ENCODE measurements at regions not wholly inside any gene's neighbourhood (a gene's known extent, or its start where the extent isn't known, plus 50 kb on each side); places are given as distances from the start of the nearest gene placed in this dataset.

GRCh38 chr4:13876940-13877339 is 249.4 kb upstream of the BOD1L1 start:
- Histone ChIP-seq H3K9me3 (ENCODE audit: control insufficient read depth, insufficient read depth, low read depth, low read length) (no peaks in the 10 kb centered on the region), H3K4me3 (ENCODE audit: low read depth, low read length) (no peak overlapping the region), H3K4me1 (ENCODE audit: control insufficient read depth, insufficient read depth, low read length) (no peaks in the 10 kb centered on the region), H3K36me3 (ENCODE audit: control insufficient read depth in 2 of 2, insufficient read depth in 1 of 2, low read length in 2 of 2) (no peaks in the 10 kb centered on the region), H3K27ac (ENCODE audit: extremely low read depth, low read depth, low read length) (no peak overlapping the region)
- TF ChIP-seq ZNF19 (tag by site-specific recombination; IDR thresholded peaks at IDR 0.05; ENCODE audit: low read depth): no peak
- no peak for TF ChIP-seq MEIS1 (CRISPR knock-in tag; IDR thresholded peaks at IDR 0.05; ENCODE audit: borderline replicate concordance)
- no peak for TF ChIP-seq ZNF585B (tag by site-specific recombination; IDR thresholded peaks at IDR 0.05)
- TF ChIP-seq ZBTB7A (tag by site-specific recombination; IDR thresholded peaks at IDR 0.05; ENCODE audit: low read depth): no peak
- TF ChIP-seq YY2 (tag by site-specific recombination; IDR thresholded peaks at IDR 0.05): no peak
- no peak for TF ChIP-seq ZNF239 (tag by site-specific recombination; IDR thresholded peaks at IDR 0.05)
- TF ChIP-seq ZNF530 (tag by site-specific recombination; IDR thresholded peaks at IDR 0.05; ENCODE audit: low read depth): no peak
- no peak for TF ChIP-seq ZNF302 (tag by site-specific recombination; IDR thresholded peaks at IDR 0.05; ENCODE audit: low read depth)
- no peak for TF ChIP-seq ZNF658 (tag by site-specific recombination; IDR thresholded peaks at IDR 0.05)
- TF ChIP-seq ZNF677 (tag by site-specific recombination; IDR thresholded peaks at IDR 0.05): no peak
- no peak for TF ChIP-seq ZBTB10 (tag by site-specific recombination; IDR thresholded peaks at IDR 0.05)
- TF ChIP-seq ZNF426 (tag by site-specific recombination; IDR thresholded peaks at IDR 0.05): no peak
- no peak for TF ChIP-seq ZNF529 (tag by site-specific recombination; IDR thresholded peaks at IDR 0.05; ENCODE audit: insufficient replicate concordance)
- ChIA-PET POLR2A (no interaction called here), CTCF (no interaction called here)

- no peak overlapping the region for H3K4me3 ChIP-seq (ENCODE audit: low read depth, low read length)
- H3K4me1 ChIP-seq (ENCODE audit: control insufficient read depth, insufficient read depth, low read length): no peaks in the 10 kb centered on the region
- ChIA-PET POLR2A (no interaction called here), CTCF (no interaction called here)
- H3K36me3 ChIP-seq (ENCODE audit: control insufficient read depth in 2 of 2, insufficient read depth in 1 of 2, low read length in 2 of 2): no peaks in the 10 kb centered on the region
- TF ChIP-seq RBAK (tag by site-specific recombination; IDR thresholded peaks at IDR 0.05) (no peak), INSM2 (tag by site-specific recombination; IDR thresholded peaks at IDR 0.05) (no peak), ZEB2 (tag by site-specific recombination; IDR thresholded peaks at IDR 0.05) (no peak), ZNF146 (tag by site-specific recombination; IDR thresholded peaks at IDR 0.05) (no peak), ZNF37A (tag by site-specific recombination; IDR thresholded peaks at IDR 0.05) (no peak), KLF17 (tag by site-specific recombination; IDR thresholded peaks at IDR 0.05) (no peak), ZFP37 (tag by site-specific recombination; IDR thresholded peaks at IDR 0.05) (no peak), ZNF843 (tag by site-specific recombination; IDR thresholded peaks at IDR 0.05) (no peak), ZNF398 (tag by site-specific recombination; IDR thresholded peaks at IDR 0.05) (no peak)
- no peak overlapping the region for H3K27ac ChIP-seq (ENCODE audit: extremely low read depth, low read depth, low read length)
- H3K9me3 ChIP-seq (ENCODE audit: control insufficient read depth, insufficient read depth, low read depth, low read length): no peaks in the 10 kb centered on the region
Measured at GRCh38 chr4:13877626-13878025, 250.1 kb upstream of the BOD1L1 start.

Measured in HEK293 (cell line).